Hepatocyte (in vitro differentiated cells): ENCODE measurements at regions not wholly inside any gene's neighbourhood (a gene's known extent, or its start where the extent isn't known, plus 50 kb on each side); places are given as distances from the start of the nearest gene placed in this dataset.

Experiments
- EZH2phosphoT487 ChIP-seq: fragments of 200-600 bp; sonication (generic); IDR thresholded peaks from one replicate; pipeline ENCODE4 v1.6.1; 2018; ENCODE audit warnings: antibody characterized with exemption, mild to moderate bottlenecking, low read depth, moderate library complexity; ENCODE audit not compliant: unreplicated experiment, severe bottlenecking
- TF ChIP-seq, protein P1 (sequence below): fragments of 200-600 bp; sonication (generic); IDR thresholded peaks from 2 replicates; pipeline ENCODE4 v1.5.1; 2016; ENCODE audit warnings: antibody characterized with exemption, mild to moderate bottlenecking; ENCODE audit not compliant: poor library complexity

DNA sequence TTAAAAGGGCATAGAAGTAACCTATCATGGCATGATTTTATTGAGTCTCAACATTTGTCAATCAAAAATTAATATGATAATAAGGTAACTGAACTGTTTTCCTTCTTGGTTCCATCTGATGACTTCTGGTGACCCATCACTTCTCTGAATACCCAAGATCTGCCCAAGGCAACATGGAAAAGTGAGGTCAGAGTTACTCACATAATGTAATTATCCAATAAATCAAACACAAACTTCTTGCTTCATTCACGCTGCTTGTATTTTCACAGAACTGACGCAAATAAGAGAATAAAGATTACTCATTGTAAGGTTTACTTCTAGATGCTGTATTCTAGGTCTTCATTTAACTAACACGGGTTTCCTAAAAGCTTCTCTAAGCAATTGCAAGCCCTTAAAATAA lies 361.6 kb downstream of the RBM26 start:
- no peak for TF ChIP-seq EZH2phosphoT487
- TF ChIP-seq, protein P1, sequence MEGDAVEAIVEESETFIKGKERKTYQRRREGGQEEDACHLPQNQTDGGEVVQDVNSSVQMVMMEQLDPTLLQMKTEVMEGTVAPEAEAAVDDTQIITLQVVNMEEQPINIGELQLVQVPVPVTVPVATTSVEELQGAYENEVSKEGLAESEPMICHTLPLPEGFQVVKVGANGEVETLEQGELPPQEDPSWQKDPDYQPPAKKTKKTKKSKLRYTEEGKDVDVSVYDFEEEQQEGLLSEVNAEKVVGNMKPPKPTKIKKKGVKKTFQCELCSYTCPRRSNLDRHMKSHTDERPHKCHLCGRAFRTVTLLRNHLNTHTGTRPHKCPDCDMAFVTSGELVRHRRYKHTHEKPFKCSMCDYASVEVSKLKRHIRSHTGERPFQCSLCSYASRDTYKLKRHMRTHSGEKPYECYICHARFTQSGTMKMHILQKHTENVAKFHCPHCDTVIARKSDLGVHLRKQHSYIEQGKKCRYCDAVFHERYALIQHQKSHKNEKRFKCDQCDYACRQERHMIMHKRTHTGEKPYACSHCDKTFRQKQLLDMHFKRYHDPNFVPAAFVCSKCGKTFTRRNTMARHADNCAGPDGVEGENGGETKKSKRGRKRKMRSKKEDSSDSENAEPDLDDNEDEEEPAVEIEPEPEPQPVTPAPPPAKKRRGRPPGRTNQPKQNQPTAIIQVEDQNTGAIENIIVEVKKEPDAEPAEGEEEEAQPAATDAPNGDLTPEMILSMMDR, result no peak
